ENCODE measurements at regions not wholly inside any gene's neighbourhood (a gene's known extent, or its start where the extent isn't known, plus 50 kb on each side); places are given as distances from the start of the nearest gene placed in this dataset.

GRCh38 chr6:40727271-40727670 is 140.1 kb upstream of the LRFN2 start:
- TF ChIP-seq CTCF (conservative IDR thresholded peaks at IDR 0.05 in 1 of 2, IDR thresholded peaks at IDR 0.05 in 1 of 2; ENCODE audit: extremely low read depth in 1 of 2, insufficient read depth in 1 of 2, low read depth in 1 of 2, low read length in 2 of 2) (no peak), EZH2 (IDR thresholded peaks at IDR 0.05; ENCODE audit: borderline replicate concordance, low read length) (no peak)

Measured in mammary epithelial cell (primary cell).